IMR-90 (cell line): ENCODE measurements at regions not wholly inside any gene's neighbourhood (a gene's known extent, or its start where the extent isn't known, plus 50 kb on each side); places are given as distances from the start of the nearest gene placed in this dataset.

Source experiments
- ATAC-seq: fragments of 200-7000 bp; cut with Tn5 transposase; 2 replicates; pipeline ENCODE4 v1.9.1; 2020; ENCODE audit warnings: low read depth, mild to moderate bottlenecking, moderate library complexity
- BruUV-seq: library from RNA; stranded (reverse); fragments of 400-500 nt; replicated peaks from 2 replicates; lab custom pipeline; 2021; lab: Mats Ljungman, UMichigan
- CTCF ChIA-PET: fragments of 300-600 bp; formaldehyde crosslinking; extraction: SDS; loops from one replicate; lab custom pipeline; 2021; ENCODE audit warnings: antibody characterized with exemption; lab: Yijun Ruan, JAX
- POLR2A ChIA-PET: fragments of 300-600 bp; sonication (Branson Sonifier 250); formaldehyde crosslinking; loops from one replicate; lab custom pipeline; 2022; ENCODE audit warnings: antibody characterized with exemption; ENCODE audit not compliant: unreplicated experiment; lab: Charles Lee
- DNase-seq: peaks from one replicate; pipeline ENCODE4 v3.0.0; 2013
- H2AFZ ChIP-seq: replicated peaks from 2 replicates; pipeline ENCODE3; 2013; ENCODE audit warnings: low read length, mild to moderate bottlenecking; ENCODE audit not compliant: poor library complexity
- H2AK5ac ChIP-seq: 2 replicates; pipeline ENCODE4 v1.6.1; 2013; ENCODE audit warnings: low read depth, low read length, inconsistent platforms
- H2AK9ac ChIP-seq: replicated peaks from 2 replicates; pipeline ENCODE3; 2013; ENCODE audit warnings: mild to moderate bottlenecking, low read depth, low read length, moderate library complexity; ENCODE audit not compliant: poor library complexity
- H2BK120ac ChIP-seq: 2 replicates; pipeline ENCODE4 v1.6.1; 2013; ENCODE audit warnings: low read depth, low read length, inconsistent platforms
- H2BK15ac ChIP-seq: 3 replicates; pipeline ENCODE4 v1.6.1; 2013; ENCODE audit warnings: low read depth, low read length, inconsistent platforms
- H2BK20ac ChIP-seq: 2 replicates; pipeline ENCODE4 v1.6.1; 2013; ENCODE audit warnings: low read depth, mild to moderate bottlenecking, inconsistent platforms, low read length, moderate library complexity
- H2BK5ac ChIP-seq: 2 replicates; pipeline ENCODE4 v1.6.1; 2013; ENCODE audit warnings: mild to moderate bottlenecking, low read depth, low read length, inconsistent platforms; ENCODE audit not compliant: poor library complexity, severe bottlenecking
- H3K14ac ChIP-seq: replicated peaks from 2 replicates; pipeline ENCODE4 v1.6.1; 2013; ENCODE audit warnings: low read depth, low read length, inconsistent platforms
- H3K18ac ChIP-seq: 2 replicates; pipeline ENCODE4 v1.6.1; 2013; ENCODE audit warnings: low read depth, low read length, control low read depth
- H3K23ac ChIP-seq: 2 replicates; pipeline ENCODE4 v1.6.1; 2013; ENCODE audit warnings: low read depth, low read length, inconsistent platforms
- H3K27ac ChIP-seq: 2 replicates; pipeline ENCODE4 v1.5.1; 2013; ENCODE audit warnings: mild to moderate bottlenecking, control low read depth, low read length; ENCODE audit not compliant: insufficient read depth
- H3K27me3 ChIP-seq: 2 replicates; pipeline ENCODE4 v1.6.1; 2013; ENCODE audit warnings: low read length; ENCODE audit not compliant: control insufficient read depth, insufficient read depth
- H3K36me3 ChIP-seq: 2 replicates; pipeline ENCODE4 v1.6.1; 2013; ENCODE audit warnings: low read length, mixed read lengths; ENCODE audit not compliant: control insufficient read depth, insufficient read depth
- H3K4ac ChIP-seq: 2 replicates; pipeline ENCODE4 v1.6.1; 2013; ENCODE audit warnings: low read depth, low read length, inconsistent platforms
- H3K4me1 ChIP-seq: 2 replicates; pipeline ENCODE4 v1.6.1; 2013; ENCODE audit warnings: low read length, mixed read lengths; ENCODE audit not compliant: control insufficient read depth, insufficient read depth
- H3K4me2 ChIP-seq: 2 replicates; pipeline ENCODE4 v1.6.1; 2013; ENCODE audit warnings: low read depth, mild to moderate bottlenecking, control low read depth, low read length, moderate library complexity
- H3K4me3 ChIP-seq: 2 replicates; pipeline ENCODE4 v1.5.1; 2013; ENCODE audit warnings: low read depth, mild to moderate bottlenecking, control low read depth, low read length, moderate library complexity; ENCODE audit not compliant: insufficient read depth
- H3K56ac ChIP-seq: 2 replicates; pipeline ENCODE4 v1.6.1; 2013; ENCODE audit warnings: low read length, inconsistent platforms; ENCODE audit not compliant: insufficient read depth; ENCODE audit errors: extremely low read depth
- H3K79me1 ChIP-seq, 2 experiments: 2 replicates each; pipeline ENCODE4 v1.6.1; 2013; ENCODE audit warnings: low read length in 2 of 2, inconsistent platforms in 1 of 2, low read depth in 1 of 2
- H3K9ac ChIP-seq: 2 replicates; pipeline ENCODE4 v1.6.1; 2013; ENCODE audit warnings: low read depth, low read length, control low read depth
- H3K9me1 ChIP-seq: 2 replicates; pipeline ENCODE4 v1.6.1; 2013; ENCODE audit warnings: low read length, inconsistent platforms; ENCODE audit not compliant: insufficient read depth
- H3K9me3 ChIP-seq: 2 replicates; pipeline ENCODE4 v1.6.1; 2013; ENCODE audit warnings: low read length; ENCODE audit not compliant: control insufficient read depth, insufficient read depth
- H4K20me1 ChIP-seq: 2 replicates; pipeline ENCODE4 v1.6.1; 2013; ENCODE audit warnings: low read length, inconsistent platforms; ENCODE audit not compliant: insufficient read depth
- H4K5ac ChIP-seq: 2 replicates; pipeline ENCODE4 v1.6.1; 2013; ENCODE audit warnings: mild to moderate bottlenecking, low read depth, low read length, control low read depth
- H4K8ac ChIP-seq, 2 experiments: 2 replicates each; pipeline ENCODE4 v1.6.1; 2013; ENCODE audit warnings: low read depth in 2 of 2, low read length in 2 of 2, control low read depth in 1 of 2, inconsistent platforms in 1 of 2
- H4K91ac ChIP-seq: 2 replicates; pipeline ENCODE4 v1.6.1; 2013; ENCODE audit warnings: low read depth, low read length, inconsistent platforms; ENCODE audit not compliant: insufficient read depth
- BHLHE40 ChIP-seq: fragments of 150-350 bp; IDR thresholded peaks from 2 replicates; pipeline ENCODE4 v1.6.1; 2016; ENCODE audit warnings: mild to moderate bottlenecking, low read depth, low read length
- CEBPB ChIP-seq: IDR thresholded peaks from 2 replicates; pipeline ENCODE4 v1.6.1; 2012; ENCODE audit warnings: low read depth, low read length, improper control_type of control experiment
- CHD1 ChIP-seq: IDR thresholded peaks from 2 replicates; pipeline ENCODE4 v1.6.1; 2012; ENCODE audit warnings: low read depth, low read length, improper control_type of control experiment
- MAFK ChIP-seq: IDR thresholded peaks from 2 replicates; pipeline ENCODE4 v1.6.1; 2012; ENCODE audit warnings: low read depth, low read length, improper control_type of control experiment
- MAZ ChIP-seq: IDR thresholded peaks from 2 replicates; pipeline ENCODE4 v1.6.1; 2012; ENCODE audit warnings: low read depth, mild to moderate bottlenecking, low read length, improper control_type of control experiment, moderate library complexity, borderline replicate concordance
- POLR2A ChIP-seq: IDR thresholded peaks from 2 replicates; pipeline ENCODE4 v1.6.1; 2012; ENCODE audit warnings: mild to moderate bottlenecking, low read depth, low read length
- RAD21 ChIP-seq: IDR thresholded peaks from 2 replicates; pipeline ENCODE4 v1.6.1; 2012; ENCODE audit warnings: low read length, improper control_type of control experiment
- RFX5 ChIP-seq: IDR thresholded peaks from 2 replicates; pipeline ENCODE4 v1.8.0; 2012; ENCODE audit warnings: low read depth, mild to moderate bottlenecking, low read length, moderate library complexity
- WGBS, 2 experiments: methylation state at CpG; one replicate each; pipeline versions ENCODE4 v1.1.5 to v1.1.7; 2013; ENCODE audit warnings: missing lambda C conversion rate in 2 of 2; ENCODE audit not compliant: insufficient read length in 1 of 2; ENCODE audit errors: extremely low coverage in 2 of 2; 5-methylcytosine and 5-hydroxymethylcytosine counted together
- dilution Hi-C: fragments of 300-500 bp; cut with HindIII; formaldehyde crosslinking; loops from one replicate; pipeline ENCODE4 v1.14.3; 2018; ENCODE audit warnings: low sequenced_read_pairs; ENCODE audit not compliant: unreplicated experiment
- in situ Hi-C: fragments of 300-500 bp; cut with MboI; formaldehyde crosslinking; loops from 3 replicates; pipeline ENCODE4 v1.14.3; 2019; ENCODE audit warnings: low sequenced_read_pairs, inconsistent platforms, mixed read lengths
- intact Hi-C: fragments of 100-400 bp; cut with micrococcal nuclease; formaldehyde crosslinking; loops from 2 replicates; pipeline ENCODE4 v1.10.0; 2022
- TF ChIP-seq, protein P1 (sequence below): conservative IDR thresholded peaks from 2 replicates; pipeline ENCODE4 v1.5.1; 2012; ENCODE audit warnings: mild to moderate bottlenecking, low read depth, low read length, improper control_type of control experiment

DNA sequence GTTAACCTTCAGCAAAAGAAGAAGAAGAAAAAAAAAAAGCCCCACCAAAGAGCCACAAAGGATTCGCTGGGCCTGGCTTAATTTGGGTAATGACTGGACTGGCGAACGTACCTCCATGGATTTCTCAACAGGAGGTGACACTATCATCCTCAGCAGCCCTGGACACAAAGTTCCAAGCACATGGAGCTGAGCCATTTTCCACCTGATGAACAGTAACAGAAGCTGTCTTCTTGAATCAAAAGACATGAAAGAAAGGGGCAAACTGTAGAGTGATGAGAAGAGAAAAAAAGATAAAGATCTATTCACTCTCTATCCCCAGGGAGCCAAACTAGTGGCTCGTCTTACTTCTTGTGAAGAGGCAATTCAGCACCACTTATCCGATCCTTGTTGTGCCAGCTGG, 150.2 kb upstream of the TRPM3 start:
- Histone ChIP-seq H3K4me1 (no peaks in the 10 kb centered on the region), H3K23ac (no peak overlapping the region), H3K18ac (no peak overlapping the region), H3K56ac (no peak overlapping the region), H4K8ac (no peak overlapping the region), H3K9me3 (no peaks in the 10 kb centered on the region), H3K36me3 (no peaks in the 10 kb centered on the region), H3K14ac (no peak overlapping the region), H4K5ac (no peak overlapping the region), H3K79me1 (no peaks in the 10 kb centered on the region), H2AFZ (no peak overlapping the region), H2AK9ac (no peak overlapping the region), H2BK5ac (no peak overlapping the region), H2BK120ac (no peak overlapping the region), H3K4ac (no peak overlapping the region), H3K27me3 (no peaks in the 10 kb centered on the region), H2BK20ac (no peak overlapping the region), H2AK5ac (no peak overlapping the region), H3K4me3 (no peak overlapping the region), H4K91ac (no peak overlapping the region), H3K4me2 (no peak overlapping the region), H3K9me1 (no peaks in the 10 kb centered on the region), H3K9ac (no peak overlapping the region), H2BK15ac (no peak overlapping the region), H4K20me1 (no peaks in the 10 kb centered on the region), H3K27ac (no peak overlapping the region)
- DNase-seq (no peak), ATAC-seq (no peak)
- dilution Hi-C loops, result no loop called here
- WGBS, 2 experiments, result no CpG with 5 or more reads among the region's 5 CpGs
- in situ Hi-C loops, result no loop called here
- no peak for TF ChIP-seq CHD1
- TF ChIP-seq RAD21, result no peak
- TF ChIP-seq BHLHE40, result no peak
- TF ChIP-seq, protein P1, sequence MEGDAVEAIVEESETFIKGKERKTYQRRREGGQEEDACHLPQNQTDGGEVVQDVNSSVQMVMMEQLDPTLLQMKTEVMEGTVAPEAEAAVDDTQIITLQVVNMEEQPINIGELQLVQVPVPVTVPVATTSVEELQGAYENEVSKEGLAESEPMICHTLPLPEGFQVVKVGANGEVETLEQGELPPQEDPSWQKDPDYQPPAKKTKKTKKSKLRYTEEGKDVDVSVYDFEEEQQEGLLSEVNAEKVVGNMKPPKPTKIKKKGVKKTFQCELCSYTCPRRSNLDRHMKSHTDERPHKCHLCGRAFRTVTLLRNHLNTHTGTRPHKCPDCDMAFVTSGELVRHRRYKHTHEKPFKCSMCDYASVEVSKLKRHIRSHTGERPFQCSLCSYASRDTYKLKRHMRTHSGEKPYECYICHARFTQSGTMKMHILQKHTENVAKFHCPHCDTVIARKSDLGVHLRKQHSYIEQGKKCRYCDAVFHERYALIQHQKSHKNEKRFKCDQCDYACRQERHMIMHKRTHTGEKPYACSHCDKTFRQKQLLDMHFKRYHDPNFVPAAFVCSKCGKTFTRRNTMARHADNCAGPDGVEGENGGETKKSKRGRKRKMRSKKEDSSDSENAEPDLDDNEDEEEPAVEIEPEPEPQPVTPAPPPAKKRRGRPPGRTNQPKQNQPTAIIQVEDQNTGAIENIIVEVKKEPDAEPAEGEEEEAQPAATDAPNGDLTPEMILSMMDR, result no peak
- TF ChIP-seq MAZ, result no peak
- no peak for TF ChIP-seq RFX5
- TF ChIP-seq CEBPB, result no peak
- no peak for TF ChIP-seq MAFK
- TF ChIP-seq POLR2A, result no peak
- intact Hi-C loops, result loop anchor here (5.0 kb wide), 1 partner anchor 49 kb away; no protein-coding TSS in a partner anchor
- ChIA-PET POLR2A (no interaction called here), CTCF (no interaction called here)
- no TSS peak for BruUV-seq
